Neural cell (in vitro differentiated cells): ENCODE measurements at regions not wholly inside any gene's neighbourhood (a gene's known extent, or its start where the extent isn't known, plus 50 kb on each side); places are given as distances from the start of the nearest gene placed in this dataset.

ENCODE experiments used
- CTCF ChIP-seq: fragments of 450-650 bp; IDR thresholded peaks from 2 replicates; pipeline ENCODE4 v1.5.1; 2014; ENCODE audit warnings: antibody characterized with exemption, mild to moderate bottlenecking, moderate library complexity; ENCODE audit not compliant: poor library complexity, severe bottlenecking
- EZH2 ChIP-seq: fragments of 200-600, 300-800 bp; shearing (Covaris generic), sonication (generic); IDR thresholded peaks from 2 replicates; pipeline ENCODE4 v1.6.1; 2014; ENCODE audit warnings: antibody characterized with exemption, low read length, borderline replicate concordance, mild to moderate bottlenecking; ENCODE audit not compliant: insufficient read depth, poor library complexity, severe bottlenecking
- MXI1 ChIP-seq: fragments of 450-650 bp; conservative IDR thresholded peaks from 2 replicates; pipeline ENCODE4 v1.6.1; 2014; ENCODE audit warnings: antibody characterized with exemption, mild to moderate bottlenecking; ENCODE audit not compliant: poor library complexity, severe bottlenecking
- TAF1 ChIP-seq: IDR thresholded peaks from 2 replicates; pipeline ENCODE4 v1.6.1; 2012; ENCODE audit warnings: low read depth

- TF ChIP-seq EZH2 (no peak), CTCF (no peak), TAF1 (no peak), MXI1 (no peak)
Measured at GRCh38 chr20:55746723-55747122, 258.6 kb downstream of the CBLN4 start.
